Panc1 (cell line): ENCODE measurements at regions not wholly inside any gene's neighbourhood (a gene's known extent, or its start where the extent isn't known, plus 50 kb on each side); places are given as distances from the start of the nearest gene placed in this dataset.

Experiments
- ATAC-seq: fragments of 200-7000 bp; cut with Tn5 transposase; 2 replicates; pipeline ENCODE4 v1.9.1; 2020; ENCODE audit warnings: mild to moderate bottlenecking, moderate library complexity
- BruUV-seq: library from RNA; stranded (reverse); fragments of 400-500 nt; replicated peaks from 2 replicates; lab custom pipeline; 2021; lab: Mats Ljungman, UMichigan
- CTCF ChIA-PET: fragments of 300-600 bp; sonication (Branson Sonifier 250); formaldehyde crosslinking; loops from one replicate; lab custom pipeline; 2022; ENCODE audit warnings: antibody characterized with exemption; lab: Charles Lee
- POLR2A ChIA-PET: fragments of 300-600 bp; sonication (Branson Sonifier 250); formaldehyde crosslinking; loops from one replicate; lab custom pipeline; 2022; ENCODE audit warnings: antibody characterized with exemption; lab: Charles Lee
- DNase-seq: peaks from one replicate; pipeline ENCODE4 v3.0.0-alpha.2; 2010; ENCODE audit warnings: low read depth, low spot score
- H3K27ac ChIP-seq: 2 replicates; pipeline ENCODE4 v1.5.1; 2011; ENCODE audit warnings: mild to moderate bottlenecking, low read length, inconsistent platforms
- H3K27me3 ChIP-seq: fragments of 200-500 bp; sonication (Bioruptor generic); 2 replicates; pipeline ENCODE4 v1.6.0; 2014; ENCODE audit warnings: low read length, inconsistent platforms; ENCODE audit not compliant: control insufficient read depth, insufficient read depth
- H3K36me3 ChIP-seq: fragments of 200-500 bp; sonication (Bioruptor generic); 2 replicates; pipeline ENCODE4 v1.5.1; 2014; ENCODE audit warnings: inconsistent platforms, mild to moderate bottlenecking, low read length, moderate library complexity; ENCODE audit not compliant: control insufficient read depth, insufficient read depth
- H3K4me1 ChIP-seq: 2 replicates; pipeline ENCODE4 v1.5.1; 2011; ENCODE audit warnings: inconsistent platforms, mild to moderate bottlenecking, low read length, moderate library complexity; ENCODE audit not compliant: control insufficient read depth, insufficient read depth
- H3K4me3 ChIP-seq, 2 experiments: 2 replicates each; pipeline ENCODE4 v1.5.1; 2011 to 2012; ENCODE audit warnings: low read depth in 2 of 2, low read length in 2 of 2, mild to moderate bottlenecking in 2 of 2, inconsistent platforms in 1 of 2, moderate library complexity in 1 of 2
- H3K9me3 ChIP-seq: fragments of 200-500 bp; sonication (Bioruptor generic); 2 replicates; pipeline ENCODE4 v1.5.1; 2014; ENCODE audit warnings: low read depth, mild to moderate bottlenecking, inconsistent platforms, low read length, moderate library complexity; ENCODE audit not compliant: control insufficient read depth, insufficient read depth
- CTCF ChIP-seq: fragments of 450-650 bp; IDR thresholded peaks from 2 replicates; pipeline ENCODE4 v1.5.1; 2017; ENCODE audit warnings: mild to moderate bottlenecking
- POLR2AphosphoS5 ChIP-seq: IDR thresholded peaks from 2 replicates; pipeline ENCODE4 v1.6.1; 2012; ENCODE audit warnings: mild to moderate bottlenecking, low read depth, low read length, moderate library complexity
- REST ChIP-seq, 2 experiments: IDR thresholded peaks; 2 replicates each; pipeline ENCODE4 v1.6.1; 2011 to 2012; ENCODE audit warnings: low read depth in 2 of 2, control low read depth in 1 of 2, low read length in 1 of 2, mild to moderate bottlenecking in 1 of 2, moderate library complexity in 1 of 2; ENCODE audit not compliant: insufficient read depth in 1 of 2
- SIN3A ChIP-seq: IDR thresholded peaks from 2 replicates; pipeline ENCODE4 v1.6.1; 2012; ENCODE audit warnings: low read depth, mild to moderate bottlenecking, low read length, moderate library complexity, borderline replicate concordance; ENCODE audit not compliant: insufficient read depth
- TCF7L2 ChIP-seq: IDR thresholded peaks from 2 replicates; pipeline ENCODE4 v1.6.1; 2011; ENCODE audit warnings: mild to moderate bottlenecking, low read depth, low read length, inconsistent platforms
- in situ Hi-C: cut with HindIII; loops from 2 replicates; pipeline ENCODE4 v1.10.0; 2016; ENCODE audit warnings: low sequenced_read_pairs, low pct_unique_long_range_greater_than_20kb
- intact Hi-C: fragments of 100-400 bp; cut with micrococcal nuclease; formaldehyde crosslinking; loops from one replicate; pipeline ENCODE4 v1.10.0; 2022; ENCODE audit not compliant: unreplicated experiment

DNA sequence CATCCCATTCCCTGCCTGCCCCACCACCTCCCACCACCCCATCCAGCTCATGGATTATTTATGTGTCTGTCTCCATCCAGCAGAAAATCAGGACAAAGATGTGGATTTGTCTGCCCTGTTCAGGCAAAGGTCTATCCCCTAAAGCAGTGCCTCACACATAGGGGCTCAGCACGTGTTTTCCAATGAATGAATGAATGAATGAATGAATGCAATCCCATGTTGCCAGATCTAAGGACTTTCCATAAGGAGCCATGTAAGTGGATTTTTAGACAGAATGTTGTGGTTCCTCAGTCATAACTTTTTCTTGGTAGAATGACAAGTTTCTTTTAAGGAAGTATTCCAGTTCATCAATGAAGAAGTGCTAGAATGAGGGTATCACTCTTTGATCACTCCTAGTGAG, 133.7 kb downstream of the RNASET2 start:
- H3K4me3 ChIP-seq: no peak overlapping the region
- ATAC-seq (no peak), DNase-seq (no peak)
- H3K4me1 ChIP-seq: no peaks in the 10 kb centered on the region
- in situ Hi-C loops: no loop called here
- CTCF ChIA-PET: interaction anchor here (0.5 kb wide), 1 partner anchor 58 kb away, joined by 3 read pairs; no protein-coding TSS in a partner anchor
- H3K36me3 ChIP-seq: no peaks in the 10 kb centered on the region
- POLR2A ChIA-PET: no interaction called here
- peaks cover 38% of the 10 kb centered on the region for H3K27me3 ChIP-seq
- BruUV-seq: no TSS peak
- H3K27ac ChIP-seq: no peak overlapping the region
- H3K9me3 ChIP-seq: no peaks in the 10 kb centered on the region
- TF ChIP-seq CTCF (no peak), TCF7L2 (no peak), REST (IDR thresholded peaks at IDR 0.05; ENCODE audit: insufficient read depth in 1 of 2, low read depth in 2 of 2, low read length in 1 of 2) (no peak), SIN3A (no peak), POLR2AphosphoS5 (no peak)
- intact Hi-C loops: no loop called here

GRCh38 chr6:166820483-166820882, 135.9 kb downstream of the RNASET2 start:
- CTCF ChIA-PET: interaction anchor here (0.6 kb wide), 1 partner anchor 132 kb away, joined by 3 read pairs; no protein-coding TSS in a partner anchor
- Histone ChIP-seq H3K36me3 (no peaks in the 10 kb centered on the region), H3K27ac (no peak overlapping the region), H3K4me1 (no peaks in the 10 kb centered on the region), H3K27me3 (peaks cover 24% of the 10 kb centered on the region), H3K9me3 (no peaks in the 10 kb centered on the region), H3K4me3 (no peak overlapping the region)
- BruUV-seq: no TSS peak
- intact Hi-C loops (no loop called here), in situ Hi-C loops (no loop called here)
- ATAC-seq (no peak), DNase-seq (no peak)
- no peak for TF ChIP-seq POLR2AphosphoS5
- no peak for TF ChIP-seq TCF7L2
- no peak for TF ChIP-seq REST (IDR thresholded peaks at IDR 0.05; ENCODE audit: insufficient read depth in 1 of 2, low read depth in 2 of 2, low read length in 1 of 2)
- no peak for TF ChIP-seq SIN3A
- no peak for TF ChIP-seq CTCF
- POLR2A ChIA-PET: no interaction called here
